WI38 (cell line): ENCODE measurements at regions not wholly inside any gene's neighbourhood (a gene's known extent, or its start where the extent isn't known, plus 50 kb on each side); places are given as distances from the start of the nearest gene placed in this dataset.

ENCODE experiments used
- H3K4me3 ChIP-seq: 2 replicates; pipeline ENCODE4 v1.5.1; 2011; ENCODE audit warnings: low read depth, mild to moderate bottlenecking, control low read depth, low read length
- TF ChIP-seq, protein P1 (sequence below): IDR thresholded peaks from 2 replicates; pipeline ENCODE4 v1.5.1; 2012; ENCODE audit warnings: low read depth, mild to moderate bottlenecking, control low read depth, low read length

DNA sequence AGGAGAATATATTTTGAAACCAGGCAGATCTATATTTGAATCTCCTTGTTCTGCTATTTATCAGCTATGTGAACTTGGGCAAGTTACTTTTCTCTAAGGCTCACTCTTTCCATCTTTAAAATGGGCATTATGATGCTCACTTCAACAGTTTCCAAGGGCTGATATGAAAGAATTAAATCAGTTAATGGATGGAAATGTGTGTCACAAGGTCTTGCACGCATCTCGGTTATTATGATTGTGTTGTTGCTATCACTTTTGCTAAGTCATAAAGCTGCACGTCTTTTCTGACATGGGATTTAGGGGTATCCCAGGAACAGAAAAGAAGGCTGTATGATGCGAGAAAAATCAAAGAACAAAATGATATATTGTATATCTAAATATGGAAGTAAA, 721.5 kb upstream of the TBX3 start:
- no peak overlapping the region for H3K4me3 ChIP-seq
- TF ChIP-seq, protein P1, sequence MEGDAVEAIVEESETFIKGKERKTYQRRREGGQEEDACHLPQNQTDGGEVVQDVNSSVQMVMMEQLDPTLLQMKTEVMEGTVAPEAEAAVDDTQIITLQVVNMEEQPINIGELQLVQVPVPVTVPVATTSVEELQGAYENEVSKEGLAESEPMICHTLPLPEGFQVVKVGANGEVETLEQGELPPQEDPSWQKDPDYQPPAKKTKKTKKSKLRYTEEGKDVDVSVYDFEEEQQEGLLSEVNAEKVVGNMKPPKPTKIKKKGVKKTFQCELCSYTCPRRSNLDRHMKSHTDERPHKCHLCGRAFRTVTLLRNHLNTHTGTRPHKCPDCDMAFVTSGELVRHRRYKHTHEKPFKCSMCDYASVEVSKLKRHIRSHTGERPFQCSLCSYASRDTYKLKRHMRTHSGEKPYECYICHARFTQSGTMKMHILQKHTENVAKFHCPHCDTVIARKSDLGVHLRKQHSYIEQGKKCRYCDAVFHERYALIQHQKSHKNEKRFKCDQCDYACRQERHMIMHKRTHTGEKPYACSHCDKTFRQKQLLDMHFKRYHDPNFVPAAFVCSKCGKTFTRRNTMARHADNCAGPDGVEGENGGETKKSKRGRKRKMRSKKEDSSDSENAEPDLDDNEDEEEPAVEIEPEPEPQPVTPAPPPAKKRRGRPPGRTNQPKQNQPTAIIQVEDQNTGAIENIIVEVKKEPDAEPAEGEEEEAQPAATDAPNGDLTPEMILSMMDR = no peak

DNA sequence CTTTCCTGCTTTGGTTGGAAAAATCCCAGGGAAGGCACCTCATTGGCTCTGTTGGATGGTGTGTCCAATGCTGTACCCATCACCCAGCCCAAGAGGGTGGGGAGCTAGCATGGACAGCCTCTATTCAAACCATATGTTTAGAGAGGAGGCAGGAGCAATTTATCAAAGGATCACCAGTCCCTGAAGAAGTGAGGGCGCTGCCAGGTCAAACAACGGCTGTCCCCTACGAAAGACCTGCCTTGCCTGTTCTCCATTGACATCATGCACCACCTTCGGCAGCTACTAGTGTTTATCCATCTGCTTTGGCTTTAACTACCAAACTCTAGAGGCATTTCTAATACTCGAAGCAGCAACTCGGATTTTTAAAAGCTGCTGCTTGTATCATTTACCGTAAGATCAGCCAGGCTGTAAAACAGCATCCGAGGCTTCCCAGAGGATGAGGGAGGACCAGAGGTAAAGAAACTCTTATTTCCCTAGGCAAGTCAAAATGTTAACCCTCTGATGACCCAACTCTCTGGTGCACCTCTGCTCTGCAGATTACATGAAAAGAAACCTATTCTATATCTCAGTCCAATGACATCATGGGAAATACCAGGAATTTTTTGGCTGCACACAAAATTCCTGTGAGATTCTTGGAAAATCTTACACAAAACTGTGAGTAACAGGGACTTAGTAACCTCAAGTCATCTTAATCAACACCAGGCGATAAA, 720.9 kb upstream of the TBX3 start:
- H3K4me3 ChIP-seq = no peak overlapping the region
- TF ChIP-seq, protein P1 = no peak

DNA sequence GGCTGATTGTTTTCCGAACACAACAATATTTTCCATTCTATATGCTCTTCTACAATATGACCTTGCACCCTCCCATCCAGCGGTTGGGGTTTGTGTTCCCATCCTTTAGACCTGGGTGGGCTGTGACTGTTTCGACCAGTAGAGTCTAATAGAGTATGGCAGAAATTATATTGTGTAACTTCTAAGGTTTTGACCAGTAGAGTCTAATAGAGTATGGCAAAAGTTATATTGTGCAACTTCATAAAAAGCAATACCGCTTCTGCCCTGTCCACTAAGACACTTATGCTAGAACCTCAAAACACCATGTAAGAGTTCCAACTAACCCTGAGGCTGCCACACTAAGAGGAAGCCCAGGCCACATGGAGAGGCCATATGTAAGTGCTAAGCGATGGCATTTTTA, 719.7 kb upstream of the TBX3 start:
- H3K4me3 ChIP-seq = no peak overlapping the region
- TF ChIP-seq, protein P1 = no peak

DNA sequence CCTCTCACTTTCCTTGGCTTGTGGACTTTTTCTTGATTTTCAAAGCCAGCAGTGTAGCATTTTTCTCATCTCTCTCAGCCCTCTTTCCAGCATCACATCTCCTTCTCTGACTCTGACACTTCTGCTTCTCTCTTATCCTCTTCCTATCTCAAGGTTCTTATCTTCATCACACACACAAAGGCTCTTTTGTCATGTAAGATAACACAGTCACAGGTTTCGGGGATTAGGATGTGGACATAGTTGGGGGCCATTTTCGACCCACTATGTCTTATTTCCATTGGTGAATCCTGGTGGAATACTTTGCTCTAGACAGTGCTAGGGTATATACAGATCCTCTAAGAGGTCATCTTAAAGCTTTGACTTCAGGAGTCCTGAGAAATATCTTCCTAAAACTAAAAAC, 719.3 kb upstream of the TBX3 start:
- no peak overlapping the region for H3K4me3 ChIP-seq
- TF ChIP-seq, protein P1 = no peak

DNA sequence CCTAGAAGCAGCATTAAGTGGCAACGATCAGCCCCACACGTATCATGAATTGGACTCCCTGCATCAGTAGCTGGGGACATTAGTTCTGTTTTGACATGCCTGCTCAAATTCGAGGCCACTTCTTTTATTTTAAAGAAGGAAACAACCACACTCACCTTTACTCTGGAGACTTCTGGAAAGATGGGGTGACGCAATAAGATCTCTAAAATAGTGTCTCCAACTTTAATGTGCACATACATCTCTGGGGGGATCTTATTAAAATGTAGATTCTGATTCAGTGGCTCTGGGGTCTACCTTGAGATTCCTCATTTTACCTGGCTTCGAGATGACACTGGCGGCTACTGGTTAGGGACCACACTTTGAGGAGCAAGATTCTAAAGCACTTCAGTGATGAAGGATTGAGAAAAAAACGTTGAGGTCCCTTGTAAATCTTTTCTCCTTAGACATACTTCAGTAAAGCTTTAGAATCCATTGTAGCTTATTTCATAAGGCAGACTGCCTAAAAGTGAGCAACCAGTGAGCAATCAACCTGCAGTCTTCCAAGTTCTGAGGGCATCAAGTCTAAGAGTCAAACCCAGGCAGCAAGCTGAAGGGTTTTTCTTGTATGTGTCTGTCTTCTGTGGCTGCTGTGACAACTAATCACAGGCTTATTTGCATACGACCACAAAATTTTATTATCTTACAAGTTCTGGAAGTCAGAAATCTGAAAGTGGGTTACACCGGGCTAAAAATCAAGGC, 718.6 kb upstream of the TBX3 start:
- no peak overlapping the region for H3K4me3 ChIP-seq
- TF ChIP-seq, protein P1 = no peak

DNA sequence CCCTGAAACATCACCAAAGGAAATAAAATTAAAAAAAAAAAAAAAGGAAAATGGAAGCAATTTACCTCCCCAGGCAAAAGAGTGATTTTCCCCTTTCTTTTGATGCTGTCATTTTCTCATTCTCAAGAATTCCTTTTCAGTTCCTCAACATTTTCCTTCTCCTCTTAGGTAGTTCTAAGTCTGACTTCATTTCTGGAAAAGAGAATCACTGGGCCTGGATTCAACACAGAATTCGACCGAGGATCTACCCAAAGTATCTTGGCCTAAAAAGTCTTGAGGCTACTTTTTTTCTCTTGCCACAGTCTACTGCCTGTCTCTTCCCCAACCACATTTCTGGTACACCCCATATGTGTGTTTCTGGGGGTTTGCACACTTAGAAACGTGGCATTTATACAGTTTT, 717.8 kb upstream of the TBX3 start:
- H3K4me3 ChIP-seq = no peak overlapping the region
- TF ChIP-seq, protein P1 = no peak

DNA sequence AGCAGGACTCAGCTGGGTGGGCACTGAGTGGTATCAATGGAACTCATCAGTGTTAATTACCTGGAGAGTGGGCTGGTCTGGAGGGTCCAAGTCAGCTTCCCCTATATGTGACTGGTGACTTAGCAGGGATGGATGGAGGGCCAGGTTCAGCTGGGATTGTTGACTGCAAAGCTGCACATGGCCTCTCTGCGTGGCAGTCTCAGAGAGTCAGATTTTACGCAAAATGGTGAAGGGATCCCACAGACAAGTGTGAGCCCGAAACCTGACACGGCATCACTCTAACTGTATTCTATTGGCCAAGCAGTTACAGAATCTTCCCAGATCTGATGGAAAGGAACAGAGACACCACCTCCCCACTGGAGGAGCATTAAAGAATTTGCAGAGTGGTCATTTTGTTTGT, 716.0 kb upstream of the TBX3 start:
- TF ChIP-seq, protein P1 = no peak
- H3K4me3 ChIP-seq = no peak overlapping the region
